GM18907 (cell line): ENCODE measurements at regions not wholly inside any gene's neighbourhood (a gene's known extent, or its start where the extent isn't known, plus 50 kb on each side); places are given as distances from the start of the nearest gene placed in this dataset.
"Not testable (repeated sequence)": the region's sequence is repeated elsewhere in the genome, so short reads cannot be mapped to it uniquely, and the experiment has no call there.

Experiments used
- ATAC-seq: cut with Tn5 transposase; IDR thresholded peaks from one replicate; pipeline ENCODE4 v1.9.1; 2021; ENCODE audit warnings: mild to moderate bottlenecking, moderate library complexity; ENCODE audit not compliant: unreplicated experiment

GRCh38 chr3:72538070-72538745 lies 310.0 kb downstream of the SHQ1 start:
- ATAC-seq: peak; percentile 58

DNA sequence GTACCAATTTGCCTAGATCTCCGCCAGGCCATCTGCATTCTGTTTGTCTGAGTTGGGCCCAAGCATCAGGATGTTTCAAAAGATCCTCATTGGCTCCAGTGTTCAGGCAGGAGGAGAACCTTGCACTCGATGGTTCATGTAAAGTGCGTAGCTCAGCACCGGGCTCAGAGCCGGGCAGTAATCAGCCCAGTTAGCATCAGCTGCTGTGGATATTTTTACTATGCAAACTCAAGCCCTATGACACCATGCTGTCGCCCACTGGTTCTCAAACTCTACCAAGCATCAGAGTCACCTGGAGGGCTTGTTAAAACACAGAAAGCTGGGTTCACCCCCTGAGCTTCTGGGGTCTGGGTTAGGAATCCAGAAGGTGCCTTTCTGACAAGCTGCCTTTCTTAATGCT lies 310.8 kb downstream of the SHQ1 start:
- ATAC-seq: no peak

- no peak for ATAC-seq
These were observed 311.4 kb downstream of the SHQ1 start for GRCh38 chr3:72536878-72537267.

- no peak for ATAC-seq
These were observed 311.9 kb downstream of the SHQ1 start for GRCh38 chr3:72536206-72536877.

DNA sequence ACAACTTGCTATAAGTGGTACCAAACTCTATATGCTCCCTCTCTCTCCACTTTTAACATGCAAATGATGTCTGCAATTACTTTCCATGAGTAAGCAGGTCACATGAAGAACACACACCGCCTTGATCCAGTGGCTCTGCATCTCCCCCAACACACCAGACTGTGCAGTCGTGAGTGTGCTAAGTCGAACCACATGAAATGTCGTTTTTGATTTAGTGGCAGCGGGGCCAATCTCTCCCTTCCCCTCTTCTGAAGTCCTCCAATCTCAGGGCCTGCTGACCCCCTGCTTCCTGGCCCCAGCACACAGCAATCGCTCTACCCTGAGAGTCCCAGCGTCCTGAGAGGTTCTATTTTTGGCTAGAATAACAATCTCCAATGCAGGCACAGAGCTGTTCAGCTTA lies 312.5 kb downstream of the SHQ1 start:
- ATAC-seq: no peak

- ATAC-seq: no peak
These were observed 314.4 kb downstream of the SHQ1 start for GRCh38 chr3:72533591-72534473.

DNA sequence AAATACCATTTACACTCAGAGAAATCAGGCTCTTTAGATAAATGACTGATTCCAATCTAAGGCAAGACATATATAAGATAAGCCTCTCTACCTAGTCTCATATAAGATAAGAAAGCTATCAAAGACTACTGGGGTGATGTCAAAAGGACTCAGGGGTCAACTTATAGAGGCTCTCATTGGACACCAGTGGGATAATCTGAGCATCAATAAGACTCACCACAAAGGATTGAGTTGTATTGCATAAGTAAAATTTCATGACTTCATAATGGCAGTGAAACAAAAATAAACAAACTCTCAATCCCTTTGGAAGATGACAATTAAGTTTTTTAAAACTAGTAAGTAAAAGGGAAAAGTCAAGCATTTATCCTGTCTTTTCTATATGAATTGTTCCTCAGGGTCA lies 317.8 kb downstream of the SHQ1 start:
- ATAC-seq: no peak

DNA sequence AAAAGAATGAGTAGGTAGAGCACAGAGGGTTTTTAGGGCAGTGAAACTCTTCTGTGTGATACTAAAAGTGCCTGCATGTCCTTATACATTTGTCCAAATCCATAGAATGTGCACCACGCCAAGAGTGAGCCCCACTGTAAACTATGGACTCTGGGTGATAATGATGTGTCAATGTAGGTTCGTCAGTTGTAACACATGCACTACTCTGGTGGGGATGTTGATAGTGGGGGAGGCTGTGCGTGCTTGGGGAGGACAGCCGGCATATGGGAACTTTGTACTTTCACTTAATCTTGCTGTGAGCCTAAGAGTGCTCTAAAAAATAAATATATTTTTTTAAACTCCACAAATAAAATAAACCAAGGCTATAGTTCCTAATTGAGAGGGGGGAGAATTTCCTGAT lies 319.2 kb downstream of the SHQ1 start:
- no peak for ATAC-seq

DNA sequence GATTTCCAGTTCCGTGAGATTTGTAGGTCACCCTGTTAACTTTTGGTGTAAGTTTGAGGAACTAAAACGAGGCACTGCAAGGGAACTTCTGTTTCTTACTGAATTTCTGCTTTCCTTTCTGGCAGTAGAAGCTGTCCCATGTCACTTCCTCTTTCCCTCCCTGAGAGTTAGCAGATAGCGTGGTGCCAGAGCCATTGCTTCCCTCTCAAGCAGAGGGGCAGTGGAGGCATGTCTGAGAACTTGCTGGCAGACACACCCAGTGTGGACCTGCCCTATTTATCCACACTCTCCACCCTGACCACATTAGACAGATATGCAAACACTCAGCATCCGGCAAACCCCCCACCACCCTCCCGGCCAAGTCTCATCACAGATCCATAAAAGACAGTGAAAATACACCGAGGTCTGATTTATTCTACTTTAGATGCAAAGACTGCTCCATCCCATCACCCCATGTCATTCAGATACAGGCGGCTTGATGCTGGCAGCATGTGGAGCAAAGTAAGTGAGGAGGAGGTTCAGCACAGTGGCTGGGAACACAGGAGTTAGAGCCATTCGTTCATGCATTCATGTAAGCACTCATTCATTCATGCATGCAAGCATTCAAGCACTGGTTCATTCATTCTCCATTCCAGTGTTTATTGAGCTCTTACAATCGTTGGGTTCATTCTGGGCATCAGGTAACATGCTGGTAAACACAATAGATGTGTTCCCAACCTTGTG lies 324.7 kb downstream of the SHQ1 start:
- peak; percentile 90 for ATAC-seq

DNA sequence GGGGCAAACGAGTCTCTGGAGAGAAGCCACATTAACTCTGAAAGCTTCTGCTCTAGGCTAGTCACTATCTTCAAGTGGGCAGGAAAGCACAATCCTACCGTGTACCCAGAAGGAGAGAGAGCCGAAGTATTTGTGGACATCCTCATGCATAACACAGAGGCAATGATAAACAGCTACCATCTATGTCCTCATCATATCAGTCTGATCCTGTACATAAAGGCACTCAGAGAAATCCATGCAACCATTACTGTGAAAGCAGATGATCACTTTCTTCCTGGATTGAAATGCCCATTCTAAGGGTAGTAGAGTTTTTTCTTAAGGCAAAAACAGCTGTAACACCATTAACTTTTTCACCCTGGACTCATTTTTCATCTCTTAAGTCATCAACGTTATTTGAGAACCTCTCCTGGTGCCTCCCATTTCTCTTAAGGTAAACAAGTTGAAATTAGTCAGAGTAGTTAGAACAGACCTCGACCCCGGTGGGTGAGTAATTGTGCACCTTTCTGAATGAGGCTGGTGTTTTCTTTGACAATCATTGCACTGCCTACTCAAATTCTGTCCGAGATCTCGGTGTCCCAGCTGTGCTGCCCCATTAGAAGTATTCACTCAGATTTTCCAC lies 327.4 kb downstream of the SHQ1 start:
- peak; percentile 53 for ATAC-seq

DNA sequence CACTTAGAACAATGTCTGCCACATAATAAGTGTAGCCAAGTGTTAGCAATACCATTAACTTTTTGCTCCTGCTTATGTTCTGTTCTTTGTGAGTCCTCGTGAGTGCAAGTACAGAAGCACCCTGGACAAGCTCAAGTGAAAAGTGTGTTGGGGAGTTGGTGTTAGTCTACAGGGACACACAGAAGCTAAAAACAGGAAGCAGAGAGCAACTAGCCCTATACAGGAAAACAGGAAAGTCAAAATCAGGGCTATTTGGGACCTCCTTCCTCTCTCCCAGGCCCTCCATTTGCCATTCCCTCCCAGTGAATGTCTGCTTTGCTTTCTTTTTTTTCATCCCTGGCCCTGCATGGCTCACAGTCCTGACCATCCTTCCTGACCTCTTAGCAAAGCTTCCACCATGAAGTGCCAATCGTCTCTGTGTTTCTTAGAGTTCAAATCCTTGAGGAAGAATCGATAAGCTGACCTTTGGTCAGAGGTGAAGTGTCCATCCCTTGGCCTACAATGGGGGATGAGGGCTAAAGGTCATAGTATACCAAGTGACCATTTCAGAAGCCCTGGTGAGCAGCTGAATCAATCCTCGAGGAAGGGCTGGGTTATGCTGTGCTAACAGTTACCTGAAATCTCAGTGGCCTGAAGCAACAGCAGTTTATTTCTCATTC lies 328.2 kb downstream of the SHQ1 start:
- ATAC-seq: no peak

DNA sequence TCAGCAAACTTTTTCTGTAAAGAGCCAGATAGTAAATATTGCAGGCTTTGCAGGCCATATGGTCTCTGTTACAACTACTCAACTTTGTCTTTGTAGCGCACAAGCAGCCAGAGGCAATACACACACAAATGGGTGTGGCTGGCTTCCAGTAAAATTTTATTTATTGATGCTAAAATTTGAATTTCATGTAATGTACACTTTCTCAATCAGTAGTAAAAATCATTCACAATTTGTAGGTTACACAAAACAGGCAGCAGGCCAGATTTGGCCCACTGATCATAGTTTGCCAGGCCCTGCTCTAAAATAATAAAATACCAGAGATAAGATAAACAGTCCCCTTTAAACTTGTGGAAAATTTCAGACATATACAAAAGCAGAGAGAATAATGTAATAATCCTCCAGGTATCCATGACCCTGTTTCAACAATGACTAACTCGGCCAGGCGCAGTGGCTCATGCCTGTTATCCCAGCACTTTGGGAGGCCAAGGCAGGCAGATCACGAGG lies 330.3 kb downstream of the SHQ1 start:
- ATAC-seq: no peak

DNA sequence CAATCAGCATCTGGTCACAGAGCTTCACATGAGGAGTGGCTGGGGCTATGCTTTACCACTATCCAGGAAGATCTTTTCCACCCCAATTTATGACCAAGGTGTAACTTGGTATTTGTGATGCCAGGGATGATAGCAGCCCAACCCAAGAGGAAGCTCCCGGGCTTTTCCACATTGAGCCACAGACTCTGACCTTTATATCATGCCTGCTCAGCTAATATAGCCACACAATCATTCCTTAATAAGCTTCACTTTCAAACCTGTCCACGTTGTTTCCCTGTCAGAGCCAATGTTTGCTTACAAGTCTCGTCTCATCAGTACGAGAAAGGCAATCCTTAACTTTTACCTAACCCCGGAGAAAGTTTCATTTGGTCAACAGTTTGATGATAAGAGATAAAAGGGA lies 330.9 kb downstream of the SHQ1 start:
- no peak for ATAC-seq

DNA sequence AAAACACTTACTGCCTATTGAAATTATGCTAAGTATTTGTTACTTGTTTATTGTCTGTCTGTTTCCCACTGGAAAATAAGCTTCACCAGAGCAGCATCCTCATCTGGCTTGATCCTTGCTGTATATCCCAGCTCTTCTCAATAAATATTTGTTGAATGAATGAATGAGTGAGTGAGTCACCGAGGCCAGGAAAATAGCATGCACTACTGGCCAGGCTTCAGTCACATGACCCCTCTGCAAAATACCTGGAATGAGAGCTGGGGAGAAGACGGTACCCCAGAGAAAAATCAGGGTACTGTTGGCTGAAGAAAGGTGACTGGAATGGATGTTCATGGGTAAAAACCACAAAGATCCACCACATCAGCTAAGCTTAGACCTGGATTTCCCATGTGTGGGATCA lies 331.9 kb downstream of the SHQ1 start:
- ATAC-seq: no peak

- no peak for ATAC-seq
These were observed 332.3 kb downstream of the SHQ1 start for GRCh38 chr3:72515941-72516340.

DNA sequence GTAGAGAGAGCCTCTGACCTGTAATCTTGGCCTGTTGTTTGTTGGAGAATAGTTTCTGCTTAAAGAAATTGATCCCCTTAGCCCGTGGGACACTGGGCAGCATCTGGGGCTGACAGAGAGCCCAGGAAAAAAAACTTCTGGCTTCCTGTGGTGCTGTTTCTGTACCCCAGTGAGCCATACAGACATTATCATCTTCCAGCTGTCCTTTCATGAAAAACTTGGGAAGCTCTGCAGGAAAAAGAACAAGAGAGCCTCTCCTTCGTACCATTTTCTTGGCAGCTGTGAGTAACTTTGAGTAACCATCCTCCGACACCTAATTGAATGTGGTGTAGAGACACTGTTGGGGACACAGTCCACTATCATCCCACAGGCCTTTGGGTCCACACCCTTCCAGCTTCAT lies 333.0 kb downstream of the SHQ1 start:
- ATAC-seq: no peak

- ATAC-seq: no peak
These were observed 338.0 kb downstream of the SHQ1 start for GRCh38 chr3:72510247-72510646.

GRCh38 chr3:72505539-72506405 lies 342.5 kb downstream of the SHQ1 start:
- ATAC-seq: no peak

DNA sequence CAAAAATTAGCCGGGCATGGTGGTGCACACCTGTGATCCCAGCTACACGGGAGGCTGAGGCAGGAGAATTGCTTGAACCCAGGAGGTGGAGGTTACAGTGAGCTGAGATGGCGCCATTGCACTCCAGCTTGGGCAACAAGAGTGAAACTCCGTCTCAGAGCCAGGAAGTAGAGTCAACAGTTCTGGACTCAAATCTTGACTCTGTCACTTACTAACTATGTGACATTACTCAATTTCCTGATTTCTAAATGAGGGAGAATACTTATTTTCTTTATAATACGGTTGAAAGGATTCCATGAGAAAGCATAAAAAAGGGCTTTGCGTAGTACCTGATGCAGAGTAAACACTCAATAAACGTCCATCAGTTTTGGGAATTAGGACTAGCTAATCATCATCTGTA lies 350.7 kb downstream of the SHQ1 start:
- not testable (repeated sequence) for ATAC-seq
